ENCODE measurements at regions not wholly inside any gene's neighbourhood (a gene's known extent, or its start where the extent isn't known, plus 50 kb on each side); places are given as distances from the start of the nearest gene placed in this dataset.
A peak's percentile ranks its signal among the peaks of the same experiment; 100 is the strongest.

DNA sequence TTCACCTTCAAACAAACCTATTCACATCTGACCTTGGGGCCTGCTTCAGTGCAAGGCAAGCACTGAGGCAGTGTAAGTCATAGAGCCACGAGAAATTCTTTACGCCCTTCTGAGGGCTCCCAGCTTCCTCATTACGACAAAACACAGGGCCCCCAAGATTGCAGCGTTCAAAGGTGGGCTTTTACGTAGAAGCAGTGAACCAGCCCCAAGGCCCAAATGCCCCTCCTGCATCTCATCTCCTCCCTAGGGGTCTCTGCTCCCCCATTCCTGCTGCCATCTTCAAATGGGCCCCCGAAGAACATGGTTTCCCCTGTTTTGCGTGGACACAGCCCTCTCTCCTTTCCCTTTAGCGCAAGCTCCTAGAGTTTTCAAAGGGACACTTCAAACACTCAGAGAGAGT lies 285.1 kb downstream of the MEX3B start:
- Histone ChIP-seq H3K27me3 (ENCODE audit: low read depth) (peaks cover 4% of the 10 kb centered on the region), H3K9me3 (replicated peaks) (no peaks in the 10 kb centered on the region), H3K4me3 (no peak overlapping the region), H3K36me3 (no peaks in the 10 kb centered on the region), H3K4me1 (no peaks in the 10 kb centered on the region), H3K27ac (replicated peaks) (no peak overlapping the region)
- TF ChIP-seq, protein P1, sequence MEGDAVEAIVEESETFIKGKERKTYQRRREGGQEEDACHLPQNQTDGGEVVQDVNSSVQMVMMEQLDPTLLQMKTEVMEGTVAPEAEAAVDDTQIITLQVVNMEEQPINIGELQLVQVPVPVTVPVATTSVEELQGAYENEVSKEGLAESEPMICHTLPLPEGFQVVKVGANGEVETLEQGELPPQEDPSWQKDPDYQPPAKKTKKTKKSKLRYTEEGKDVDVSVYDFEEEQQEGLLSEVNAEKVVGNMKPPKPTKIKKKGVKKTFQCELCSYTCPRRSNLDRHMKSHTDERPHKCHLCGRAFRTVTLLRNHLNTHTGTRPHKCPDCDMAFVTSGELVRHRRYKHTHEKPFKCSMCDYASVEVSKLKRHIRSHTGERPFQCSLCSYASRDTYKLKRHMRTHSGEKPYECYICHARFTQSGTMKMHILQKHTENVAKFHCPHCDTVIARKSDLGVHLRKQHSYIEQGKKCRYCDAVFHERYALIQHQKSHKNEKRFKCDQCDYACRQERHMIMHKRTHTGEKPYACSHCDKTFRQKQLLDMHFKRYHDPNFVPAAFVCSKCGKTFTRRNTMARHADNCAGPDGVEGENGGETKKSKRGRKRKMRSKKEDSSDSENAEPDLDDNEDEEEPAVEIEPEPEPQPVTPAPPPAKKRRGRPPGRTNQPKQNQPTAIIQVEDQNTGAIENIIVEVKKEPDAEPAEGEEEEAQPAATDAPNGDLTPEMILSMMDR (IDR thresholded peaks at IDR 0.05; ENCODE audit: borderline replicate concordance) = no peak
- no peak for DNase-seq
- intact Hi-C loops (cut with micrococcal nuclease) = no loop called here

DNA sequence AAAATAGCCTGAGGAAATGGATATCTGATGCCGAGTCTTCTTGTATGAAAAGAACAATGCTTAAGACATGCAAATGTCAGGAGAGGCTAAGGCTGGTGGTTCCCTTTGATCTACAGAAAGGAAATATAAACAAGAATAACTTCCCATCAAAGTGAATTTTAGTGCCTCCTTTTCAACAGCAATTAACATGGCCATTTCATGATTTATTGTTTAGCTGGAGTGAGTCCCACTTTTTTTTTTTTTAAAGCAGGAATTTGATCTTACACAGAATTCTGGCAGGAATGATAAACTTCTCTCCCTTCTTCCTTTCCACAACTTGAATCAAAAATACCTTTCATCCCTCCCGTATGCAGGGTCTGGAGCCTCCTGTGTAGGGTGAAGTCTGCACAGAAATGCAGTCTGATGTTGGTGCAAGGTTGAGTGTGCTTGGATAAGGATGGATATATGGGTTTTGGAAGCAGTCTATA lies 287.0 kb downstream of the MEX3B start:
- TF ChIP-seq, protein P1 (IDR thresholded peaks at IDR 0.05; ENCODE audit: borderline replicate concordance) = no peak
- Histone ChIP-seq H3K4me3 (no peak overlapping the region), H3K4me1 (peaks cover 2% of the 10 kb centered on the region), H3K27ac (replicated peaks) (no peak overlapping the region), H3K27me3 (ENCODE audit: low read depth) (no peaks in the 10 kb centered on the region), H3K36me3 (no peaks in the 10 kb centered on the region), H3K9me3 (replicated peaks) (no peaks in the 10 kb centered on the region)
- no peak for DNase-seq
- intact Hi-C loops (cut with micrococcal nuclease) = no loop called here

DNA sequence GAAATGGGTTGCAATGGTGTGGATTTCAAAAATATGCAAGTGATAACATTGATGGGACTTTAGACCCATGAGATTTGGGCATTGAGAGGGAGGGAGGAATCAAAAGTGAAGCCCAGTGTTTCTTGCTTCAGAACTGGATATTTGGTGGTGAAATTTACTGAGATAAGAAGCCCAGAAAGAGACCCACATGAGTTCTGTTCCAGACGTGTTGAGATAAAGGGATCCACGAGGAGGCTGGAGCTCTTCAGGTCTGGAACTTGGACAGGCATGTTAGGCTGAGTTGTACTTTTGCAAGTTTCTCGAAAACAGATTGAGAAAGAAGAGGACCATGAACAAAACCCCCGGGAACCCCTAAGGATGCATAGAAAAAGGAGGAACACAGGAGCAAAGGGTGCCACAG lies 290.2 kb downstream of the MEX3B start:
- H3K4me3 ChIP-seq = no peak overlapping the region
- peaks cover 4% of the 10 kb centered on the region for H3K27me3 ChIP-seq (ENCODE audit: low read depth)
- H3K27ac ChIP-seq (replicated peaks) = no peak overlapping the region
- no peaks in the 10 kb centered on the region for H3K36me3 ChIP-seq
- intact Hi-C loops (cut with micrococcal nuclease) = no loop called here
- H3K4me1 ChIP-seq = peaks cover 33% of the 10 kb centered on the region
- TF ChIP-seq, protein P1 (IDR thresholded peaks at IDR 0.05; ENCODE audit: borderline replicate concordance) = no peak
- H3K9me3 ChIP-seq (replicated peaks) = no peaks in the 10 kb centered on the region
- DNase-seq = no peak

DNA sequence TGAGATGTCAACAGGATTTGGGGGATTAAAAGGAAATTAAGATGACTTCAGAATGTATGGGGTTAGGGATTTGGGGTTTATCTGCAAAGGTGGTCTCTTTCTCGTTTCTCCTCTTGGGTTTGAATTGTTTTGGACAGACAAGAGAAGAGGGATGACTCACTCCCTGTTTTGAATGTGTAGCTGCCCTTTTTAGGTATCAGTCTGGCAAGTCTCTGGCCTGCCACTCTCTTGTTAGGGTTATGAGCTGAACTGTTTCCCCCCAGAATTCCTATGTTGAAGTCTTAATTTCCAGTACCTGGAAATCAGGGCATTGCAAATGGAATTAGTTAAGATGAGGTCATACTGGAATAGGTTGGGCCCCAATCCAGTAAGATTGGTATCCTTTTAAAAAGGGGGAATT lies 291.7 kb downstream of the MEX3B start:
- no peaks in the 10 kb centered on the region for H3K9me3 ChIP-seq (replicated peaks)
- DNase-seq = no peak
- H3K27ac ChIP-seq (replicated peaks) = no peak overlapping the region
- intact Hi-C loops (cut with micrococcal nuclease) = no loop called here
- no peaks in the 10 kb centered on the region for H3K36me3 ChIP-seq
- no peak overlapping the region for H3K4me3 ChIP-seq
- TF ChIP-seq, protein P1 (IDR thresholded peaks at IDR 0.05; ENCODE audit: borderline replicate concordance) = no peak
- H3K27me3 ChIP-seq (ENCODE audit: low read depth) = peaks cover 19% of the 10 kb centered on the region
- H3K4me1 ChIP-seq = peaks cover 33% of the 10 kb centered on the region

DNA sequence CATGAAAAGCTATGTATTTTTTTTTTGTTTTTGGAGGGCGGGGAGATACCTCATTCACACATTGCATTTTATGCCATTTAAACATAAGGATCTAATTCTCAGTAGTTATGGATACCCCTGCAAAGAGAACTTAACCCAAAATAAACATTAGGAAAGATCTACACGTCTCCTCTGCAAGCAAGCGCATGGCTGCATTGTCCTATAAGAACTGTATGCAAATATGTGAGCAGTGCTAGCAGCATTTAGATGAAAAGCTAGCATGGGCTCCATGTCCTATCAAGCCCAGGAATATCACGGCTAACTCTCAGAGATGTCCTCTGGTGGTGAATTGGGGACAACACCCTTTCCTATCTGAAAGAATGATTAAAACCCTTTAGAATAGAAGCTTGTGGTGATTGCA lies 292.8 kb downstream of the MEX3B start:
- intact Hi-C loops (cut with micrococcal nuclease) = no loop called here

More for the DNA sequence above, 292.8 kb downstream of the MEX3B start:
- Histone ChIP-seq H3K36me3 (no peaks in the 10 kb centered on the region), H3K9me3 (replicated peaks) (no peaks in the 10 kb centered on the region), H3K27me3 (ENCODE audit: low read depth) (peaks cover 19% of the 10 kb centered on the region), H3K4me3 (no peak overlapping the region), H3K27ac (replicated peaks) (no peak overlapping the region), H3K4me1 (peaks cover 33% of the 10 kb centered on the region)
- TF ChIP-seq, protein P1 (IDR thresholded peaks at IDR 0.05; ENCODE audit: borderline replicate concordance) = peak; percentile 8
- DNase-seq = no peak
